HEK293 (cell line): ENCODE measurements at regions not wholly inside any gene's neighbourhood (a gene's known extent, or its start where the extent isn't known, plus 50 kb on each side); places are given as distances from the start of the nearest gene placed in this dataset.

Experiments used
- ZNF133 ChIP-seq: fragments of 450-650 bp; formaldehyde crosslinking; IDR thresholded peaks from 2 replicates; pipeline ENCODE4 v1.5.1; 2016; ENCODE audit warnings: missing biosample characterization, missing genetic modification characterization
- ZNF24 ChIP-seq: fragments of 450-650 bp; formaldehyde crosslinking; IDR thresholded peaks from 2 replicates; pipeline ENCODE4 v1.5.1; 2016; ENCODE audit warnings: missing biosample characterization, missing genetic modification characterization
- ZNF324 ChIP-seq: fragments of 450-650 bp; formaldehyde crosslinking; IDR thresholded peaks from 2 replicates; pipeline ENCODE4 v1.5.1; 2016; ENCODE audit warnings: missing biosample characterization, missing genetic modification characterization
- ZNF701 ChIP-seq: fragments of 450-650 bp; formaldehyde crosslinking; IDR thresholded peaks from 2 replicates; pipeline ENCODE4 v1.5.1; 2016; ENCODE audit warnings: missing biosample characterization, missing genetic modification characterization
- TF ChIP-seq, protein P1 (sequence below): fragments of 450-650 bp; formaldehyde crosslinking; IDR thresholded peaks from 2 replicates; pipeline ENCODE4 v1.5.1; 2016; ENCODE audit warnings: missing biosample characterization, missing genetic modification characterization
- TF ChIP-seq, protein P2 (sequence below): fragments of 450-650 bp; formaldehyde crosslinking; IDR thresholded peaks from 2 replicates; pipeline ENCODE4 v1.5.1; 2016; ENCODE audit warnings: missing biosample characterization, missing genetic modification characterization

- no peak for TF ChIP-seq ZNF324 (tag by site-specific recombination)
- TF ChIP-seq, protein P1, sequence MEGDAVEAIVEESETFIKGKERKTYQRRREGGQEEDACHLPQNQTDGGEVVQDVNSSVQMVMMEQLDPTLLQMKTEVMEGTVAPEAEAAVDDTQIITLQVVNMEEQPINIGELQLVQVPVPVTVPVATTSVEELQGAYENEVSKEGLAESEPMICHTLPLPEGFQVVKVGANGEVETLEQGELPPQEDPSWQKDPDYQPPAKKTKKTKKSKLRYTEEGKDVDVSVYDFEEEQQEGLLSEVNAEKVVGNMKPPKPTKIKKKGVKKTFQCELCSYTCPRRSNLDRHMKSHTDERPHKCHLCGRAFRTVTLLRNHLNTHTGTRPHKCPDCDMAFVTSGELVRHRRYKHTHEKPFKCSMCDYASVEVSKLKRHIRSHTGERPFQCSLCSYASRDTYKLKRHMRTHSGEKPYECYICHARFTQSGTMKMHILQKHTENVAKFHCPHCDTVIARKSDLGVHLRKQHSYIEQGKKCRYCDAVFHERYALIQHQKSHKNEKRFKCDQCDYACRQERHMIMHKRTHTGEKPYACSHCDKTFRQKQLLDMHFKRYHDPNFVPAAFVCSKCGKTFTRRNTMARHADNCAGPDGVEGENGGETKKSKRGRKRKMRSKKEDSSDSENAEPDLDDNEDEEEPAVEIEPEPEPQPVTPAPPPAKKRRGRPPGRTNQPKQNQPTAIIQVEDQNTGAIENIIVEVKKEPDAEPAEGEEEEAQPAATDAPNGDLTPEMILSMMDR (tag by site-specific recombination), result no peak
- TF ChIP-seq ZNF24 (tag by site-specific recombination), result no peak
- TF ChIP-seq ZNF133, result no peak
- TF ChIP-seq, protein P2, sequence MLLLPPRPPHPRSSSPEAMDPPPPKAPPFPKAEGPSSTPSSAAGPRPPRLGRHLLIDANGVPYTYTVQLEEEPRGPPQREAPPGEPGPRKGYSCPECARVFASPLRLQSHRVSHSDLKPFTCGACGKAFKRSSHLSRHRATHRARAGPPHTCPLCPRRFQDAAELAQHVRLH (tag by site-specific recombination), result no peak
- no peak for TF ChIP-seq ZNF701 (tag by site-specific recombination)
These were observed 76.0 kb upstream of the OLIG2 start for GRCh38 chr21:32949701-32950100.
